ENCODE measurements at regions not wholly inside any gene's neighbourhood (a gene's known extent, or its start where the extent isn't known, plus 50 kb on each side); places are given as distances from the start of the nearest gene placed in this dataset.

DNA sequence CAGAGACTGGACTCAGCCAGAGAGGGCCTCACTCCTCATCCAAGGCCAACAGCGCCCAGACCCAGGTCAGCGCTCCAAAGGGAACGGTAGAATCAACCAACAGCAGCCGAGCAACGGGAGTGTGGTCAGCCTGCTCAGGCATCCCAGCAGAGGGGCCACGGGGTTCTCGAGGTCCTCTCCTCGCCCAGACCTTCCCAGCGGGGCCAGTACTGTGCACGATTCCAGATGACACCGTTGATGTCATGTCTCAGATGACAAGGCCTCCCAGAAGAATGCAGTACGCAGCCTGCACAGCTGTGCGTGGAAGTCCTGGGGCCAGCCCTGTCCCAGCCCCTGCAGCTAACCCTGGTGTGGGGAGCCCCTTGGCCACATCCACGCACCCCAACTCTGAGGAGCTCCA, 141.0 kb upstream of the PPP1R26 start:
- TF ChIP-seq, protein P1, sequence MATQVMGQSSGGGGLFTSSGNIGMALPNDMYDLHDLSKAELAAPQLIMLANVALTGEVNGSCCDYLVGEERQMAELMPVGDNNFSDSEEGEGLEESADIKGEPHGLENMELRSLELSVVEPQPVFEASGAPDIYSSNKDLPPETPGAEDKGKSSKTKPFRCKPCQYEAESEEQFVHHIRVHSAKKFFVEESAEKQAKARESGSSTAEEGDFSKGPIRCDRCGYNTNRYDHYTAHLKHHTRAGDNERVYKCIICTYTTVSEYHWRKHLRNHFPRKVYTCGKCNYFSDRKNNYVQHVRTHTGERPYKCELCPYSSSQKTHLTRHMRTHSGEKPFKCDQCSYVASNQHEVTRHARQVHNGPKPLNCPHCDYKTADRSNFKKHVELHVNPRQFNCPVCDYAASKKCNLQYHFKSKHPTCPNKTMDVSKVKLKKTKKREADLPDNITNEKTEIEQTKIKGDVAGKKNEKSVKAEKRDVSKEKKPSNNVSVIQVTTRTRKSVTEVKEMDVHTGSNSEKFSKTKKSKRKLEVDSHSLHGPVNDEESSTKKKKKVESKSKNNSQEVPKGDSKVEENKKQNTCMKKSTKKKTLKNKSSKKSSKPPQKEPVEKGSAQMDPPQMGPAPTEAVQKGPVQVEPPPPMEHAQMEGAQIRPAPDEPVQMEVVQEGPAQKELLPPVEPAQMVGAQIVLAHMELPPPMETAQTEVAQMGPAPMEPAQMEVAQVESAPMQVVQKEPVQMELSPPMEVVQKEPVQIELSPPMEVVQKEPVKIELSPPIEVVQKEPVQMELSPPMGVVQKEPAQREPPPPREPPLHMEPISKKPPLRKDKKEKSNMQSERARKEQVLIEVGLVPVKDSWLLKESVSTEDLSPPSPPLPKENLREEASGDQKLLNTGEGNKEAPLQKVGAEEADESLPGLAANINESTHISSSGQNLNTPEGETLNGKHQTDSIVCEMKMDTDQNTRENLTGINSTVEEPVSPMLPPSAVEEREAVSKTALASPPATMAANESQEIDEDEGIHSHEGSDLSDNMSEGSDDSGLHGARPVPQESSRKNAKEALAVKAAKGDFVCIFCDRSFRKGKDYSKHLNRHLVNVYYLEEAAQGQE (IDR thresholded peaks at IDR 0.05; ENCODE audit: insufficient read depth in 1 of 2, low read depth in 2 of 2, low read length in 1 of 2): no peak
- TF ChIP-seq, protein P2, sequence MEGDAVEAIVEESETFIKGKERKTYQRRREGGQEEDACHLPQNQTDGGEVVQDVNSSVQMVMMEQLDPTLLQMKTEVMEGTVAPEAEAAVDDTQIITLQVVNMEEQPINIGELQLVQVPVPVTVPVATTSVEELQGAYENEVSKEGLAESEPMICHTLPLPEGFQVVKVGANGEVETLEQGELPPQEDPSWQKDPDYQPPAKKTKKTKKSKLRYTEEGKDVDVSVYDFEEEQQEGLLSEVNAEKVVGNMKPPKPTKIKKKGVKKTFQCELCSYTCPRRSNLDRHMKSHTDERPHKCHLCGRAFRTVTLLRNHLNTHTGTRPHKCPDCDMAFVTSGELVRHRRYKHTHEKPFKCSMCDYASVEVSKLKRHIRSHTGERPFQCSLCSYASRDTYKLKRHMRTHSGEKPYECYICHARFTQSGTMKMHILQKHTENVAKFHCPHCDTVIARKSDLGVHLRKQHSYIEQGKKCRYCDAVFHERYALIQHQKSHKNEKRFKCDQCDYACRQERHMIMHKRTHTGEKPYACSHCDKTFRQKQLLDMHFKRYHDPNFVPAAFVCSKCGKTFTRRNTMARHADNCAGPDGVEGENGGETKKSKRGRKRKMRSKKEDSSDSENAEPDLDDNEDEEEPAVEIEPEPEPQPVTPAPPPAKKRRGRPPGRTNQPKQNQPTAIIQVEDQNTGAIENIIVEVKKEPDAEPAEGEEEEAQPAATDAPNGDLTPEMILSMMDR (IDR thresholded peaks at IDR 0.05): no peak
- no peak for TF ChIP-seq POLR2AphosphoS5 (IDR thresholded peaks at IDR 0.05; ENCODE audit: low read depth, low read length)
